ENCODE measurements at regions not wholly inside any gene's neighbourhood (a gene's known extent, or its start where the extent isn't known, plus 50 kb on each side); places are given as distances from the start of the nearest gene placed in this dataset.

- Histone ChIP-seq H3K27me3 (ENCODE audit: insufficient read depth, low read length, poor library complexity, severe bottlenecking) (no peaks in the 10 kb centered on the region), H3K4me1 (ENCODE audit: insufficient read depth, low read length, poor library complexity, severe bottlenecking) (no peaks in the 10 kb centered on the region)
- no peak for TF ChIP-seq EZH2phosphoT487 (IDR thresholded peaks at IDR 0.05; ENCODE audit: borderline replicate concordance)
- TF ChIP-seq, protein P1, sequence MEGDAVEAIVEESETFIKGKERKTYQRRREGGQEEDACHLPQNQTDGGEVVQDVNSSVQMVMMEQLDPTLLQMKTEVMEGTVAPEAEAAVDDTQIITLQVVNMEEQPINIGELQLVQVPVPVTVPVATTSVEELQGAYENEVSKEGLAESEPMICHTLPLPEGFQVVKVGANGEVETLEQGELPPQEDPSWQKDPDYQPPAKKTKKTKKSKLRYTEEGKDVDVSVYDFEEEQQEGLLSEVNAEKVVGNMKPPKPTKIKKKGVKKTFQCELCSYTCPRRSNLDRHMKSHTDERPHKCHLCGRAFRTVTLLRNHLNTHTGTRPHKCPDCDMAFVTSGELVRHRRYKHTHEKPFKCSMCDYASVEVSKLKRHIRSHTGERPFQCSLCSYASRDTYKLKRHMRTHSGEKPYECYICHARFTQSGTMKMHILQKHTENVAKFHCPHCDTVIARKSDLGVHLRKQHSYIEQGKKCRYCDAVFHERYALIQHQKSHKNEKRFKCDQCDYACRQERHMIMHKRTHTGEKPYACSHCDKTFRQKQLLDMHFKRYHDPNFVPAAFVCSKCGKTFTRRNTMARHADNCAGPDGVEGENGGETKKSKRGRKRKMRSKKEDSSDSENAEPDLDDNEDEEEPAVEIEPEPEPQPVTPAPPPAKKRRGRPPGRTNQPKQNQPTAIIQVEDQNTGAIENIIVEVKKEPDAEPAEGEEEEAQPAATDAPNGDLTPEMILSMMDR (conservative IDR thresholded peaks at IDR 0.05; ENCODE audit: low read length) = no peak
Measured at GRCh38 chr16:55116165-55116920, 185.7 kb downstream of the IRX5 start.

DNA sequence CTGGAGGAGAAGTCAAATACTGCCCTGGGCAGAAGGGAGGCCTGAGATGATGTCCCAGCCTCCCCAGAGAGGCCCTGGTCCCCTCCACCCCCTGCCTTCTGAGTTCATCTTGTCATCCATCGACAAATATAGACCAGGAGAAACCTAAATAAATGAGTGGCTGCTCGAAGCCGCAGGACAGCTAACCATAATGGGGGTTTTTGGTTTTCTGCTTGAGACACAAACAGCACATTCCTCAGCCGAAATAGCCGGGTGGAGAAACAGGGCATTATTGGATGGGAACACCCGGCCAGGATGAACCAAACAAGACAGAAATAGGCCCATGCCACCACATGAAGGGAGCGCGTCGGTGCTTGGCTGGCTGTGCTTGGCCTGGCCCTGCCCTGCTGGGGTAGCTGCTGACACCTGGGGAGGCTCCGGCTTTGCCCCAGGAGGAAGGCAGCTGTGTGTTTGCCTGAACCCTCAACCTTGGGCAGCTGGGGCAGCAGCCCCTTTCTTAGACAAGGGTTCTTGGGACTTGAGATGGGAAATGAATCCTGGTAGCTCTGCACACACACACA lies 188.1 kb downstream of the IRX5 start:
- Histone ChIP-seq H3K9ac (ENCODE audit: low read depth, low read length, poor library complexity, severe bottlenecking) (no peak overlapping the region), H4K20me1 (ENCODE audit: insufficient read depth, low read length, poor library complexity, severe bottlenecking) (no peaks in the 10 kb centered on the region), H3F3A (ENCODE audit: low read depth) (no peaks in the 10 kb centered on the region), H3K9me2 (replicated peaks; ENCODE audit: low read depth, low read length) (no peaks in the 10 kb centered on the region), H3K4me3 (ENCODE audit: low read length, poor library complexity, severe bottlenecking) (no peak overlapping the region), H3K9me3 (ENCODE audit: insufficient read depth, low read depth, low read length) (no peaks in the 10 kb centered on the region), H3K4me1 (ENCODE audit: insufficient read depth, low read length, poor library complexity, severe bottlenecking) (no peaks in the 10 kb centered on the region), H3K79me2 (ENCODE audit: insufficient read depth, low read length) (no peaks in the 10 kb centered on the region), H3K27me3 (ENCODE audit: insufficient read depth, low read length, poor library complexity, severe bottlenecking) (no peaks in the 10 kb centered on the region), H2AFZ (ENCODE audit: low read length) (no peak overlapping the region), H3K4me2 (ENCODE audit: low read depth, low read length, poor library complexity, severe bottlenecking) (no peak overlapping the region), H3K36me3 (ENCODE audit: insufficient read depth, low read length) (no peaks in the 10 kb centered on the region)
- TF ChIP-seq, protein P1 (conservative IDR thresholded peaks at IDR 0.05; ENCODE audit: low read length) = no peak
- TF ChIP-seq EZH2phosphoT487 (IDR thresholded peaks at IDR 0.05; ENCODE audit: borderline replicate concordance) = no peak

More at GRCh38 chr16:55116165-55116920, 185.7 kb downstream of the IRX5 start:
- H3K9me3 ChIP-seq (ENCODE audit: insufficient read depth, low read depth, low read length) = no peaks in the 10 kb centered on the region
- no peaks in the 10 kb centered on the region for H4K20me1 ChIP-seq (ENCODE audit: insufficient read depth, low read length, poor library complexity, severe bottlenecking)
- H3K4me2 ChIP-seq (ENCODE audit: low read depth, low read length, poor library complexity, severe bottlenecking) = no peak overlapping the region
- H3F3A ChIP-seq (ENCODE audit: low read depth) = no peaks in the 10 kb centered on the region
- H3K9me2 ChIP-seq (replicated peaks; ENCODE audit: low read depth, low read length) = no peaks in the 10 kb centered on the region
- H2AFZ ChIP-seq (ENCODE audit: low read length) = no peak overlapping the region
- H3K36me3 ChIP-seq (ENCODE audit: insufficient read depth, low read length) = no peaks in the 10 kb centered on the region
- H3K9ac ChIP-seq (ENCODE audit: low read depth, low read length, poor library complexity, severe bottlenecking) = no peak overlapping the region
- H3K79me2 ChIP-seq (ENCODE audit: insufficient read depth, low read length) = no peaks in the 10 kb centered on the region
- no peak overlapping the region for H3K4me3 ChIP-seq (ENCODE audit: low read length, poor library complexity, severe bottlenecking)

GRCh38 chr16:55120408-55120807 lies 189.7 kb downstream of the IRX5 start:
- H3K4me1 ChIP-seq (ENCODE audit: insufficient read depth, low read length, poor library complexity, severe bottlenecking) = peaks cover 3% of the 10 kb centered on the region
- H3K79me2 ChIP-seq (ENCODE audit: insufficient read depth, low read length) = no peaks in the 10 kb centered on the region
- H4K20me1 ChIP-seq (ENCODE audit: insufficient read depth, low read length, poor library complexity, severe bottlenecking) = no peaks in the 10 kb centered on the region
- H3K27me3 ChIP-seq (ENCODE audit: insufficient read depth, low read length, poor library complexity, severe bottlenecking) = no peaks in the 10 kb centered on the region
- no peaks in the 10 kb centered on the region for H3F3A ChIP-seq (ENCODE audit: low read depth)
- no peaks in the 10 kb centered on the region for H3K36me3 ChIP-seq (ENCODE audit: insufficient read depth, low read length)
- no peaks in the 10 kb centered on the region for H3K9me3 ChIP-seq (ENCODE audit: insufficient read depth, low read depth, low read length)
- H2AFZ ChIP-seq (ENCODE audit: low read length) = no peak overlapping the region
- H3K4me2 ChIP-seq (ENCODE audit: low read depth, low read length, poor library complexity, severe bottlenecking) = no peak overlapping the region
- no peak overlapping the region for H3K9ac ChIP-seq (ENCODE audit: low read depth, low read length, poor library complexity, severe bottlenecking)
- no peak overlapping the region for H3K4me3 ChIP-seq (ENCODE audit: low read length, poor library complexity, severe bottlenecking)
- TF ChIP-seq, protein P1 (conservative IDR thresholded peaks at IDR 0.05; ENCODE audit: low read length) = peak; percentile 49
- TF ChIP-seq EZH2phosphoT487 (IDR thresholded peaks at IDR 0.05; ENCODE audit: borderline replicate concordance) = no peak
- H3K9me2 ChIP-seq (replicated peaks; ENCODE audit: low read depth, low read length) = no peaks in the 10 kb centered on the region

Measured in Loucy (cell line).